Liver (tissue), 3 donors: ENCODE measurements at regions not wholly inside any gene's neighbourhood (a gene's known extent, or its start where the extent isn't known, plus 50 kb on each side); places are given as distances from the start of the nearest gene placed in this dataset.

Experiments
- CTCF ChIP-seq: fragments of 150-350 bp; IDR thresholded peaks from 2 replicates; pipeline ENCODE4 v1.5.1; 2017; ENCODE audit warnings: improper control_type of control experiment, low read depth, low read length; ENCODE audit not compliant: missing input control
- JUND ChIP-seq, 2 donors: IDR thresholded peaks; 2 replicates each; pipeline ENCODE4 v1.6.1; 2016; ENCODE audit warnings: antibody characterized with exemption in 2 of 2
- MAX ChIP-seq: IDR thresholded peaks from 2 replicates; pipeline ENCODE4 v1.6.1; 2016; ENCODE audit warnings: antibody characterized with exemption
- RAD21 ChIP-seq, 2 donors: IDR thresholded peaks; 2 replicates each; pipeline ENCODE4 v1.6.1; 2016; ENCODE audit warnings: antibody characterized with exemption in 2 of 2, mild to moderate bottlenecking in 2 of 2
- REST ChIP-seq: IDR thresholded peaks from 2 replicates; pipeline ENCODE4 v1.6.1; 2016; ENCODE audit warnings: antibody characterized with exemption, mild to moderate bottlenecking
- SP1 ChIP-seq: IDR thresholded peaks from 2 replicates; pipeline ENCODE4 v1.6.1; 2018; ENCODE audit warnings: antibody characterized with exemption, mild to moderate bottlenecking
- TAF1 ChIP-seq: conservative IDR thresholded peaks from 2 replicates; pipeline ENCODE4 v1.6.1; 2016; ENCODE audit warnings: antibody characterized with exemption, mild to moderate bottlenecking
- ZBTB33 ChIP-seq: IDR thresholded peaks from 2 replicates; pipeline ENCODE4 v1.6.1; 2016; ENCODE audit warnings: antibody characterized with exemption
- donor health status: healthy.
- donor health status: healthy.

- TF ChIP-seq MAX (no peak), SP1 (no peak), CTCF (no peak), RAD21 (IDR thresholded peaks at IDR 0.05) (no peak), JUND (IDR thresholded peaks at IDR 0.05) (no peak), ZBTB33 (no peak), TAF1 (no peak), REST (no peak)
Measured at GRCh38 chr1:73759011-73759410, 439.0 kb downstream of the LRRIQ3 start.
